A172 (cell line): ENCODE measurements at regions not wholly inside any gene's neighbourhood (a gene's known extent, or its start where the extent isn't known, plus 50 kb on each side); places are given as distances from the start of the nearest gene placed in this dataset.
A peak's percentile ranks its signal among the peaks of the same experiment; 100 is the strongest.
"Not testable (repeated sequence)": the region's sequence is repeated elsewhere in the genome, so short reads cannot be mapped to it uniquely, and the experiment has no call there.

ENCODE experiments used
- DNase-seq: peaks from one replicate; pipeline ENCODE4 v3.0.0-alpha.2; 2015; ENCODE audit warnings: low spot score

DNA sequence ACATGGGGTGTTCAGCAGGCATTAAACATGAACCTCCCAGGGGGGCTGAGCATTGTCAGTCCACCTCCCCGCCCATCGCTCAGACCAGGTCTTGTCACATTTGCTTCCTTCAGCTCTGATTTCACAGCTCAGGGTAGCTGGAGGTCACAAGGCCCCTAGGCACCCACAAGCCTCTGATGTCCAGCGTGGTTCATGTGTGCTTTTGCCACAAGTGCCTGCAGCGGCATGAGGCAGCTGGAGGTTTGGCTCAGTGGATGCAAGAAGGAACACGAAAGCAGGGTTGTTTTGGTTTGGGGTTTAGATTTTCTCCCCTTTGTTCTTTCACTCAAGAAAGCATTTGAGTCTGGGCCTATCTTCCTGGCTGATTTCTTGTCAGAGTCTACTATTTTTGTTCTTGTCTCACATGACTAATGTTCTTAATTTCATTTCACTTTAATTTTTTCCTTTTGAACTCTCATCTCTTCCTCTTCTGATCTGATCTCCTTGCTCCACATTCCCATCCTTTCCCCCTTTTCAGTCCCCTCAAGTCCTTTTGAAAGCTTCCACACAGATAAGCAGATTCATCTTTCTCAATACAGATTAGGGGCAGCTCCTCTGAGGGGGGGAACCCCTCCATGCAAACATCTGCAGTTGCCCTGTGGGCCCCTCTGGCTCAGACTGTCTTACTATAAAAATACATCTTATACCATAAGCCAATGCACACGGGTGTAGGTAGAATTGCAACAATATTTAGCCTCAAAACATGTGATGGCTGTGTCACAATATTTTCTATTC, 68.1 kb upstream of the CEP85L start:
- no peak for DNase-seq

DNA sequence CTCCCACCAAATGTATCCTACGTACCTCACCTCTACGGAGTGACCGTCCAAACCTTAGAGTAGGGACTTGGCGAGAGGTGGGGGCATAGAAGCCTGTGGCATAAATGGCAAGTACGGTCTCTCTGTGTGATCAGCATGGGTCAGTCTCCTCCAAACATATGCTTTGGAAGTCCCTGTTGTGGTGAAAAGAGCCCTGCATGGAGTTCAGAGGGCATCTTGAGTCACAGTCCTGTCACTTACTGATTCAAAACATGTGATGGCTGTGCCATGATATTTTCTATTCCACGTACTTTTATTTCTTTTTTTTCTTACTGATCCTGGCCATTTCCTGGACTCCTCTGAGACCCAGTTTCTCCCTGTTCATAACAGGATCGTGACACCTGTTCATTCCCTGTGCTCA, 67.5 kb upstream of the CEP85L start:
- no peak for DNase-seq

DNA sequence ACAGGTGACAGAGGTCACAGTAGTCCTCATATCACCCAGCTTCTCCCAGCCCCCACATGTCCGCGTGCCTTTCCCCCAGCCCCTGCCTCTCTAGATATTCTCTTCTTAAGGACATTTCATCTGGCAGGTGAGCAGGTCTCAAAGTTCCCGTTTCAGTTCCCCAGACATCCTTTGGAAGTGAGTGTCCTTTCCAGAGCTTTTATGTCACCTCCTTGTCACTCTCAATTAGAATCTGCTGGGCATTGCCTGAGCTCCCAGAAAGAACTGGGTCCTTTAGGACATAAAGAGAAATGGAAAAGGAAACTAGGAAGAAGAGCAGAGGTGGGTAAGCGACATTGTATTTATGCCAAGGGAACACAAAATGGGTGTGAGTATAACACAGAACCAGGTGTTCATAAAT, 66.9 kb upstream of the CEP85L start:
- no peak for DNase-seq

DNA sequence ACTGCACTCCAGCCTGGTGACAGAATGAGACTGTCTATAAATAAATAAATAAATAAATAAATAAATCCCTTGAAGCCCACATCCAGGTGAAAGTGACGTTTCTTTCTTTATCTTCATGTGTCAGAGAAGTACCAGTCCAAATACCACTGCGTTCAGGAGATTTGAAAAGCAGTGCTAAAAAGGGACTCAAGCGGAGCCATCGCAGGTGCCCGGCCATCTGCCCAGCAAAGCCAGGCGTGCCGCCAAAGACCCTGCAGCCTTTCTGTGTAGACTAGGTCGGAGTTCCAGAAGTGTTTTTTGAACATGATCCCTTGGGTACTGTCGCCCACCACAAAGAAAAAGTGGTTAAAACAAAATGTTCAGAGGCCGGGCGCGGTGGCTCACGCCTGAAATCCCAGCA, 65.7 kb upstream of the CEP85L start:
- DNase-seq, result no peak

DNA sequence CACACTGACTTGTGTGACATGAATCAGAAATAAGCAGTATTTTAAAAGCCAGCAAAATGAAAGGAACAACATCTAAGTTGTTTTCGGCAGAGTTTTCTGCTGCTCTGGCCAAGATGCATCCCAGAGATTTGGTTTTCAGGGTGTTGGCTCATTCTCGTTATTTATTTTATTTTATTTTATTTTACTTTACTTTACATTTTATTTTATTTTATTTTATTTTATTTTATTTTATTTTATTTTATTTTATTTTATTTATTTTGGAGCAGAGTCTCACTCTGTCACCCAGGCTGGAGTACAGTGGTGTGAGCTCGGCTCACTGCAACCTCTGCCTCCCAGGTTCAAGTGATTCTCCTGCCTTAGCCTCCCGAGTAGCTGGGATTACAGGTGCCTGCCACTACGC, 64.5 kb upstream of the CEP85L start:
- DNase-seq, result not testable (repeated sequence)

DNA sequence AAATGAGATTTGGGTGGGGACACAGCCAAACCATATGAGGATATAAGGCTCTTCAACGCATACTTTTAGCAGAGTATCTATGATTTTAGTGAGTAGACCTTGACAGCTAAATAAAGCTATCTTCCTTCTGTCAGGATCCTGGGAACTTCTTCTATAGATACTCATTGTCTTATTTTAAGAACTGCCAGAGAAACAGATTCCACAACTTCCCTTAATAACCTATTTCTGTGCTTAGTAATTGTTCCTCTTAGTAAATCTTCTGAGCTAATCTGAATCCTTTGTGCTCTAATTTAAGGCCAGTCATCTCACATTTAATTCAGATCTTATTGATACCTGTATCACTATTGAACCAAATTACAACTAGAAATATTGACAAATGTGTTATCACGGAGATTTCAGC, 64.0 kb upstream of the CEP85L start:
- no peak for DNase-seq

DNA sequence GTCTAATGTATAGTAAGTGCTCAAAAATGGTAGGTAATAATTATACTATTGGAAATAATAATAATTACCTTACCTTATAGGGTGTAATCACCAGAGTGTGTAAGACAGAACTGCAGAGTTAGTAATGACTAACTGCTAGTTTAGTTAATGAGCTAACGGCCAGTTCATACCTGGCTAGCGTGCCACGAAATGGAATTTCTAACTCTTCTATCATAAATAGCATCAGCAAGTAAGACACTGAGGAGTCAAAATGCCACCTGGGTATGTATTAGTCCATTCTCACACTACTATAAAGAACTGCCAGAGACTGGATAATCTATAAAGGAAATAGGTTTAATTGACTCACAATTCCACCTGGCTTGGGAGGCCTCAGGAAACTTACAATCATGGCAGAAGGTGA, 63.4 kb upstream of the CEP85L start:
- DNase-seq, result no peak

DNA sequence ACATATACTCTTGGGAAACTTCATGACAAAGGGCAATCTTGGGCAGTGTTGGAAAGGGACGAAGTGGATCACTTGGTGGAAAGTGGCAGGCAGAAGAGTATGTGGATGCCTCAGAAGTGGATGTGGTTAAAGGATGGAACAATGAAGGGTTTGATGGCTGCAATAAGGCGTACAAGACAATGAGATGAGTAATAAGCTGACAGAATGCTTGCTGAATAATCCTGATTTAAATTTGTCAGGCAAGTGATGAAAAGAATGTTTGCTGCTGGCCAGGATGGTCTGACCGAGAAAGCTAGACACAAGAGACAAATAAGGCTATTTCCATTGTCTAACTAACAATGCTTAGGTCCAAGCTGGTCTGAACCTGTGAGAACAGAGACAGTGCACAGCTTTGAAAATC, 61.6 kb upstream of the CEP85L start:
- DNase-seq, result peak; percentile 65

DNA sequence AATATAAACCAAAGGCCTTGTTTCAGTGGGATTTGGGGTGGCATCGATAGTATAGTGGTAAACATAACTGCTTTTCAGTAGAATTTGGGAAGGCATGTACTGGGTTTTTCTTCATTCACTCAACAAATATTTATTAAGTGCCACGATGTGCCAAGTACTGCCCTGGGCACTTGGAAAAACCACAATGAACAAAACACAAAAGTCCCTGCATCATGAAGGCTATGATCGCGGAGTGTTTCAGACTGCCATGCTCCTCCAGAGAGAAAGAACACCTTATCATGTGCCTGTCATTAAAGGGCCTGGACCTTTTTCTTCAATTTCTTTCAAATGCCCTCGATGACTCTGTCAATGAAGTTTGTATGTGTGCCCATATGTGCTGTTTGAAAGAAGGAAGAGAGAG, 59.2 kb upstream of the CEP85L start:
- DNase-seq, result no peak

DNA sequence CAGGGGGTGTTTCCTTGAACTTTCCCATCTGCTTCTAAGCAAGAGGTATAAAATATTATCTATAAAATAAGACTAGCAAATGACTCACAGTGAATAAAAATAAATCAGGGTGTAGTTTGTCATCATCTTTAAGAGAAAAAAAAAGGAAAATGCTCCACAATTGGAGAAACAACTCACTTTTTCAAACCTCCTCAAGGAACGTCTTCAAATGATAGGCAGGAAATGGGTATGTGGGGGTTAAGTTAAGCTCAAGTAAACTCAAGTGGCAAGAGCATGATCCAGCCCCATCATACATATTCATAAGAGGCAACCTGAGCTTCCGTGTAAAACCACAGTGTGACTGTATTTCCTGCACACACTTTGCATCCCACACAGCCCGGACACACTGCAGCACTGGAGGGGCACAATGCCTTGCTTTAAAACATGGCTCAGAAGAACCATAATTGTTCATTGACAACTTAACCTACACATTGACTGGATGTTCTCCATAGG, 58.5 kb upstream of the CEP85L start:
- DNase-seq, result peak; percentile 79

DNA sequence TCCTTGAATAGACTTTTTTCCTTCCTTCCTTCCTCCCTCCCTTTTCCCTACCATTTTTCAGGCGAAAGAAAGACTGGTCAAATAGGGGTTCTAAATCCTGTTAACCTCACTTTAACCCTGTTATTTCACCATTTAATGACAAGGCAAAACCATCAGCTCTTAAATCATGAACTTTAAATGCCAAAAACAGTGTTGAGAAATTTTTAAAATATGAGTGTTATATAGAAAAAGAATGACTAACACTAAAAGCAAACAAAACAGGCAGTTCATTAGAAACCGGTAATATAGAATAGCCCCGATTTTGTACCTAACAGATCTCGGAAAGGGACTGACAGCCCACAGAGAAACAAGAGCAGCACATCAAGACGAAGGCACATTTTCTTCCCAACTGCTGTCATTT, 57.4 kb upstream of the CEP85L start:
- no peak for DNase-seq

DNA sequence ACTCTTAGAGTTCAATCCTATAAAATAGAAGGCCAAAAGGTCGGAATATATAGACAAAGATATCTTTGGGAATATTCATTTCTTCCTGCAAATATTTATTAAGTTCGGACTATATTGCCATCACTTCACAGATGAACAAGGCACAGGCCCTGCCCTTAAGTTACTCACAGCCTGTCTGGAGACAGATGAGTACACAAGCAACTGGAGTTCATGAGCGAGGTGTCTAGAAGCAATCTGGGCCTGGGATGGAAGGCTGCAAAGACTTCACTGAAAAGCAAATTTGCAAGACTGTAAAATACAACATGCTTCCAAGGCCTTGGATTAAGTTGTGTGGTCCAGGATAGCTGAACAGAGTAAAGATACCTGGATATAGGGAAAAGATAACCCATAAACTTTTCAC, 56.7 kb upstream of the CEP85L start:
- DNase-seq, result no peak

DNA sequence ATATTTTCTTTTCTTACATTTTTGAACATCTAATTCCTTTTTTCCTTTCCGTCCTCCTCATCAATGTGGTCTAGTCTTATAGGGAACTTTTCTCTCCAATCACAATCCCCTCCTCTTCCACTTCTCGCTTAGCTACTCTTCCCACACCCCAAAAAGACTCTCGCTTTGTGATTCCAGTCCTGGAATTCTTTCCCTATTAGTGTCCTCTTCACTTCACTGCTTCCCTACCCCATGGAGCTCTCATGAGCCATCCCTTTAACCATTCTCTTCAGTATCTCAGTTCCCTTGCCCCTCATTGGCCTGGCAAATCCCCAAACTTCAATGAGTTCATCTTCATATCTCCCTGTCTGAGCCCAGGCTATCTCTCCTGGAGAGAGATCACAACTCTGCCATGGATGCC, 55.3 kb upstream of the CEP85L start:
- no peak for DNase-seq

DNA sequence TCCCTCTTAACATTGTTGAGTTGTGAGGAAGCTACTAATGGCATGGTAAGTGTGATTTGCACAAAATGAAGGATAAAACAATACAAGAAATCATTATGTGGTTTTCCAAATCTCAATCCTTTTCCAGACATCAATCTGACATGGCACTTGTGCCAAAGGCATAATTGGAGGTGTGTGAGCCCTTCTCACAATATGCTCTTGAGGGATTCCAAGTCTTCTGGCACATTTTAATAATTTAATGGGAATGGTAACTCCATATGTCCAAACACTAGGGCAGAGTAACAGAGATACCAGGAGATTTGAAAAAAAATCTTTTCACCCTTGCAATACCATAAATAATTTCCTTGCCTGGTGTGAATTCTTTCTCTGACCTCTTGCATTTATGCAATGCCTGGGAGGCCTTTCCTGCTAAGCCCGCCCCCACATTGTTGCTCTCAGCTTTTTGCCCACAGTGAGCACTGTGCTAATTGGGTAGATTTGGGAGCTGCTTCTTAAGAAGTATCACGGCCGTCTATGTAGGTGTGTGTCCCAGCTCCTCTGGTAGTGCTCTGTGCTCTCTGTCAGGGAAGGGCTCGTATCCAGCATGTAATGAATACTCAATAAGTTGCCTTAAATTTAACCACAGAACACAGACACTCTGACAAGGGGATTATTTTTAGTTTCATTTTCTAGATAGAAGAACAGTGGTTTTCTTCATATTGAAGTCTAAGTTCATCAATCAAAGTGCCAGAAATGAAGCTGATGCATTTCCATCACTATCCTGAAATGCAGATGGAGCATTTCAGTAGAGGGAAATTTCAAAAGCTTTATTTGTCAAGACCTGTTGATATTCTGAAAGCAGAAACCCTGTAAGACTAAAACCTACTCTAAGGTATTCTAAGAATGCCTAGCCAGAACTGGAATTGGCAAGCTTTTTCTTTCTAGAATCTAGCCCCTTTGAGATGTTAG, 54.4 kb upstream of the CEP85L start:
- DNase-seq, result peak; percentile 27

DNA sequence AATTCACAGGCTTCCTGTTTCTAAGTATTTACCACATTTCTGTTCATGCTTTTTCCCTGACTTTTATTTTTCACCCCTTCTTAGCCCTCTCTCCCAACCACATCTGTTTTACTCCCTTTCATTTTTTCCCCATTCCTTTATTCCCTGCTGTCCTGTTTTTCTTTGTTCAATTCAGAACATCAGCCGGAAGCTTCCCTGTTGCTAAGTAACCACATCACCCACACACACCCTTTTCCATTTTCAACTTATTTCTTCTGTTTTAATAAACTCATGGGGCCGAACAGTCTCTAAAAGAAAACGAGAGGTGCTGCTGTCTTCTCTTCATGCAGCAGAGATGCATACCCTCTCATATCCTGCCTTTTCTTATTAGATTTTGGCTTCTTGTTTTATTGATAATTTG, 53.5 kb upstream of the CEP85L start:
- no peak for DNase-seq

DNA sequence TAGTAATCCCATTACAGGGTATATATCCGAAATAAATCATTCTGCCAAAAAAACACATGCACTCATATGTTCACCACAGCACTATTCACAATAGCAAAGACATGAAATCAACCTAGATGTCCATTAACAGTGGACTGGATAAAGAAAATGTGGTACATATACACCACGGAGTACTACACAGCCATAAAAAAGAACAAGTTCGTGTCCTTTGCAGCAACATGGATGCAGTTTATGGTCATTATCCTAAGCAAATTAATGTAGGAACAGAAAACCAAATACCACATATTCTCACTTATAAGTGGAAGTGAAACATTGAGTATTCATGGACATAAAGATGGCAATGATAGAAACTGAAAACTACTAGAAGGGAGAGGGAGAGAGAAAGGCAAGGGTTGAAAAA, 49.9 kb upstream of the CEP85L start:
- DNase-seq, result not testable (repeated sequence)
